Glomerular endothelial cell (primary cell): ENCODE measurements at regions not wholly inside any gene's neighbourhood (a gene's known extent, or its start where the extent isn't known, plus 50 kb on each side); places are given as distances from the start of the nearest gene placed in this dataset.

Experiments
- DNase-seq: peaks from one replicate; pipeline ENCODE4 v3.0.0-alpha.2; 2011; ENCODE audit warnings: low read depth, low spot score; ENCODE audit errors: extremely low read depth

DNA sequence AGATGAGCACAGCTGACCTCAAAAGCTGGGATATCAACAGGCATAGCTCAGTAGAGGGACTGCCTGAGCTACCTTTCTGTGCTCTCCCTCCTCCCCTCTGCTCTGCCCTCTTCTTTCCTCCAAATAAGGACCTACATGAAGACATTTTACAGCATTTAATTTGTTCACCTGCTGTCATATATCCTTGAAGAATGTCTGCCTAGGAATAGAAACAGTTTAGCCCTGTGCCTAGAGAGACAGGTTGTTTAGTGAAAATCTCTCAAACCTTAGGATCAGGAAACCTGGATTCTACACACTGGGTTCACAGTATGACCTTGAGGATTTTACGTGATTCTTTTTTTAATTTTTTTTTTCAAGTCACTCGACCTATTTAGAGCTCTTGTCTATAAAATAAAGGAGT, 213.0 kb upstream of the SETBP1 start:
- DNase-seq, result no peak

- DNase-seq, result no peak
Measured at GRCh38 chr18:44473394-44474066, 207.2 kb upstream of the SETBP1 start.

GRCh38 chr18:44474067-44474411, 206.6 kb upstream of the SETBP1 start:
- DNase-seq, result no peak

- no peak for DNase-seq
Measured at GRCh38 chr18:44474591-44474990, 206.1 kb upstream of the SETBP1 start.

DNA sequence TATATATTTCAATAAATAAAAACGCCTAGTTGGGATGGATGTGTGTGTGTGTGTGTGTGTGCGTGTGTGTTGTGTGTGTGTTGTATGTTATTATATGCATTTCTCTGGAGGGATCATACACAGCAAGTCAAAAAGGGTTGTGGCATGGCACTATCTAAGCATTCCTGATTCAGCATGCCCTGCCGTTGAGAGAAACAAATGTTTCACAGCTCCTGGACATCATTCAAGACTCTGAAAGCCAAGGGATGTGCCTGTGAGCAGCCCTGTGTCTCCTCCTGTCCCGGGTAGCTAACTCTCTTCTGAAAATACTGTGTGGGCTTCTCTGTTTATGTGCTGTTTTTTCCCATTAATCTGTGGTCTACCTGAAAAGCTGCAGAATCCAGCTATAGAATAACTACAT, 197.9 kb upstream of the SETBP1 start:
- no peak for DNase-seq

- no peak for DNase-seq
Measured at GRCh38 chr18:44495151-44495550, 185.5 kb upstream of the SETBP1 start.

DNA sequence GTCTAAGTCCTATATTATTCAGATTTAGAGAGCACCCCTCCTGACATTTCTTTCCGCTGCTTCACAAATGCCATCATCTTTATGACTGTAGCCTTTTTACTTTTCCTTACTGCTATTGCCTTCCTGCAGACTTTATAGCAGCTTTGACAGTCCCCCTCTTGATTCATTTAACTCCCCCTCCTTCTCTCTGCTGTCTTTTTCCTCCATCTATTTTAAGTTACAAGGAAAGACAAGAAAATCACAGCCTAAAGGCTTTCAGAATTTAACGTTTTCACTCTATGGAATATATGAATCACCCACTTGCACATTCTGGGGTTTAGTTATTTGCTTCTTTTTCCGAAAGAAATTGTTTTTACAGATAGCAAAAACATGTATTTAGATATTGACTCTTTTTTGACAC, 183.4 kb upstream of the SETBP1 start:
- no peak for DNase-seq

- DNase-seq, result no peak
Measured at GRCh38 chr18:44497757-44498490, 182.8 kb upstream of the SETBP1 start.

GRCh38 chr18:44500808-44501610, 179.7 kb upstream of the SETBP1 start:
- DNase-seq, result no peak

DNA sequence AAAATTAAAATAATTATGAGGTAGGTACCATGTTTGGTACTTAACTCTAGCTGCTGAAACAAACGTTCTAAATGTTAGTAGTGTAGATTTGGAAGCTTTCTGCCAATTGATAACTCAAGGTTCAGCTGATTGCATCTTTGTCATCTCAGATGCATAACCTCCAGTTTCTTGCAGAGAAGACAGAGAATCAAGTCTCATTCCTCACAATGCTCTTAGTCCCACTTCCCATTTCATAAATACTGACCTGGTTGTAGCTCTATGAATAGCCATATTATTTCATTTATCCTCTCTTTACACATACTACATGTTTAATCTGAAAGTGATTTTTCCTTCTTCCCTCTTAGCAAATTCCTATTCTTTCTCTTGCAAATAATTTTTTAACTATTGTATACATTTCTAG, 178.5 kb upstream of the SETBP1 start:
- DNase-seq, result no peak

- no peak for DNase-seq
Measured at GRCh38 chr18:44502790-44503189, 177.9 kb upstream of the SETBP1 start.

GRCh38 chr18:44503854-44504253, 176.8 kb upstream of the SETBP1 start:
- DNase-seq, result no peak

- DNase-seq, result peak; percentile 69
Measured at GRCh38 chr18:44507729-44508325, 172.9 kb upstream of the SETBP1 start.

- DNase-seq, result no peak
Measured at GRCh38 chr18:44508474-44508873, 172.2 kb upstream of the SETBP1 start.

GRCh38 chr18:44509048-44509447, 171.6 kb upstream of the SETBP1 start:
- DNase-seq, result no peak

DNA sequence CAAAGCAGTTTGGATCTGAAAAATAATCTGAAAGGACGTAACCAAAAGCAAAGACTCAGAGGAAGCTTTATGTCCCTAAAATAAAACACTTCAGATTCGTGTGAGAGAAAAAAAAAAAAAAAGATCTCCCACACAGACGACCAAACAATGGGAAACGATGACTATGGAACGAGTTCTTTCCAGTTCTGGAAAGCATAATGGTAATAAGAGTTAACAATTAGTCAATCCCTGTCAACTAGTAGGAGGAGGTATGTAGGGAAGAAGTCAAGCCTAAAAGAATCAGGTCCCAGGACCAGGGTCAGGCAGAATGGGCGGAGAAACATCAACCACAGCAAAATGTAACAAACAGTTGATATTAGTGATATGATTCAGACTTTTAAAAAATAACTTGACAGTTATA, 170.3 kb upstream of the SETBP1 start:
- DNase-seq, result no peak

GRCh38 chr18:44513233-44513632, 167.5 kb upstream of the SETBP1 start:
- DNase-seq, result no peak

DNA sequence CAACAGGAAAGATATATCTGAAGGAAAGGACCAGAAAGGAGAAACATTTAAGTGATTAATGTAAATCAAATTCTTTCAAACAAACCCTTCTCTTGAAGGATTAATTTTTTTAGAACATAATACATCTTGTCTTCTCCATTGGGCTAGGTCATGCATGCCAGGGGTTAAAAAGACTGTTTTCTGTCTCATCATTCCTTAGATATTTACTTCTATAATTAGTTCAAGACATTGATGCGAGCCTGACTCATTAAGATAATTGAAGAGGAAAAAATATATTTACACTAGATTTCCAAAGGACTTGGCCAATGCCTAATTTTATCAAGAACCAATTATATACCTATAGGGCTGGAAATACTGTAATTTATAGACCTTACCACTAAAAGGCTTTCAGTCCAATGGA, 166.6 kb upstream of the SETBP1 start:
- DNase-seq, result no peak

DNA sequence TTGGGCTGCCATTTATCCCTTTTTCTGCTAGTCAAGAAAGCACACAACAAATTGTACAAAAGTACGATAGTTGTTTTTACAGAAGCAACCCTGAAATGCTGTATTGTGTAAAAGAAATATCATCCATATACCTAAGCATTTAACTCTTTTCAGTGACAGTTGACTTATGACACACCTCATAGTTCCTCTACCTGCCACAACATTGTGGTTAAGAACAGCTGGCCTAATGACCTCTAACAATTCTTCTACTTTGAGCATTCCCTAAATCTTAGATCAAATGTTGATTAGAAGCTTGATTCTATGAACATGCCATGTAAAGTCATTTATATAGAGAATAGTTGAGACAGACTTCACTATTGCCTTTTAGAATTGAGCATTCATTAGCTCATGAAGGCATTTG, 165.9 kb upstream of the SETBP1 start:
- no peak for DNase-seq

DNA sequence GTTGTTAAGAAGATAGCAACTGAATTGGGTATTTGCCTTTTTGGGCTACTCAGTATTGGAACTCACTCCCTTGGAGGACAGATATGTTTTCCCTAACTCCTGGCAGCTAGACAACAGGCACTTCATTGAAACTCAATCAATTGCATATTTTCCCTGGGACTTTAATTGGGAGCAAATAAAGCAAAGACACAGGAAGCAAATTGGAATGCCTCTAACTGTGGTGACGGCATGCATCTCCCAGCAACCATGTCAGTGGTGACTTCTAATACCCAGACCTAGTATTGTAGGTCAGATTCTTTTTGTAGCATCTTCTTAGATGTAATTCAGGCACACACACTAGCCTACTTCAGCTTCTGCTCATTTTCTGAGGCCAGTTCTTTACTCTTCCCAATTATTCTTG, 164.2 kb upstream of the SETBP1 start:
- no peak for DNase-seq

GRCh38 chr18:44517136-44517535, 163.6 kb upstream of the SETBP1 start:
- DNase-seq, result no peak
